GM12892 (cell line): ENCODE measurements at regions not wholly inside any gene's neighbourhood (a gene's known extent, or its start where the extent isn't known, plus 50 kb on each side); places are given as distances from the start of the nearest gene placed in this dataset.

Experiments
- POLR2A ChIP-seq: IDR thresholded peaks from 2 replicates; pipeline ENCODE4 v1.6.1; 2011; ENCODE audit warnings: low read depth, low read length, control low read depth
- POLR2AphosphoS5 ChIP-seq: IDR thresholded peaks from 2 replicates; pipeline ENCODE4 v1.6.1; 2011; ENCODE audit warnings: low read depth, low read length, control low read depth

DNA sequence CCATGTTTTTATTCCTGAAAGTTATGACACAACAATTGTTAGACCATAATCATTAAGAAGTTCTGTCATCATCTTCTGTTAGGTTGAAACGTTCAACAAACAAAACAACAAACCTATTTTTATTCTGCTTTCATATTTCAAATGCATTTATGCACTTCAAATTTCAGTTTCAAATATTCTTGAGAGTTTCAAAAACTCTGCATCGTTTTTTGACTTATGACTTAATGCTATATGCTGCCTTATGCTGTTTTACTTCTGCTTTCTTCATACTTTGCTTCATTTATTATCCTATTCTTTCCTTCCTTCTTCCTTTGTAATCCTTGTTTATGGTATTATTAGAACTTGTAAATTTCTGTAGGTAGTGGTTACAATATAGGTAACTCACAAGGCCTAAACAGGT, 95.0 kb downstream of the PCSK1 start:
- TF ChIP-seq POLR2A, result no peak
- TF ChIP-seq POLR2AphosphoS5, result no peak
